Mesothelial cell of epicardium (in vitro differentiated cells): ENCODE measurements at regions not wholly inside any gene's neighbourhood (a gene's known extent, or its start where the extent isn't known, plus 50 kb on each side); places are given as distances from the start of the nearest gene placed in this dataset.
"Not testable (repeated sequence)": the region's sequence is repeated elsewhere in the genome, so short reads cannot be mapped to it uniquely, and the experiment has no call there.

Experiments
- DNase-seq, 2 experiments: peaks; one replicate each; pipeline ENCODE4 v3.0.0; 2021; ENCODE audit warnings: low spot score in 2 of 2; ENCODE audit not compliant: unreplicated experiment in 2 of 2
- H3K27ac Mint-ChIP-seq: 2 replicates; pipeline ENCODE4 v1.8.0; 2021; ENCODE audit warnings: mixed read lengths
- H3K27me3 Mint-ChIP-seq: 2 replicates; pipeline ENCODE4 v1.8.0; 2021; ENCODE audit warnings: low read depth, mixed read lengths
- H3K36me3 Mint-ChIP-seq: 2 replicates; pipeline ENCODE4 v1.8.0; 2021; ENCODE audit warnings: mixed read lengths
- H3K4me1 Mint-ChIP-seq: 2 replicates; pipeline ENCODE4 v1.8.0; 2021; ENCODE audit warnings: mixed read lengths
- H3K4me3 Mint-ChIP-seq: 2 replicates; pipeline ENCODE4 v1.8.0; 2021; ENCODE audit warnings: mild to moderate bottlenecking, moderate library complexity, mixed read lengths
- H3K9me3 Mint-ChIP-seq: 2 replicates; pipeline ENCODE4 v1.8.0; 2021; ENCODE audit warnings: mixed read lengths
- TF ChIP-seq, protein P1 (sequence below): fragments of 200-600 bp; sonication (generic); IDR thresholded peaks from one replicate; pipeline ENCODE4 v1.5.0; 2021; ENCODE audit warnings: antibody characterized with exemption; ENCODE audit not compliant: unreplicated experiment

GRCh38 chrX:120727911-120728310 is 98.1 kb upstream of the C1GALT1C1 start:
- TF ChIP-seq, protein P1, sequence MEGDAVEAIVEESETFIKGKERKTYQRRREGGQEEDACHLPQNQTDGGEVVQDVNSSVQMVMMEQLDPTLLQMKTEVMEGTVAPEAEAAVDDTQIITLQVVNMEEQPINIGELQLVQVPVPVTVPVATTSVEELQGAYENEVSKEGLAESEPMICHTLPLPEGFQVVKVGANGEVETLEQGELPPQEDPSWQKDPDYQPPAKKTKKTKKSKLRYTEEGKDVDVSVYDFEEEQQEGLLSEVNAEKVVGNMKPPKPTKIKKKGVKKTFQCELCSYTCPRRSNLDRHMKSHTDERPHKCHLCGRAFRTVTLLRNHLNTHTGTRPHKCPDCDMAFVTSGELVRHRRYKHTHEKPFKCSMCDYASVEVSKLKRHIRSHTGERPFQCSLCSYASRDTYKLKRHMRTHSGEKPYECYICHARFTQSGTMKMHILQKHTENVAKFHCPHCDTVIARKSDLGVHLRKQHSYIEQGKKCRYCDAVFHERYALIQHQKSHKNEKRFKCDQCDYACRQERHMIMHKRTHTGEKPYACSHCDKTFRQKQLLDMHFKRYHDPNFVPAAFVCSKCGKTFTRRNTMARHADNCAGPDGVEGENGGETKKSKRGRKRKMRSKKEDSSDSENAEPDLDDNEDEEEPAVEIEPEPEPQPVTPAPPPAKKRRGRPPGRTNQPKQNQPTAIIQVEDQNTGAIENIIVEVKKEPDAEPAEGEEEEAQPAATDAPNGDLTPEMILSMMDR, result no peak
- Mint-ChIP-seq H3K36me3 (no peaks in the 10 kb centered on the region), H3K9me3 (peaks cover 37% of the 10 kb centered on the region)

DNA sequence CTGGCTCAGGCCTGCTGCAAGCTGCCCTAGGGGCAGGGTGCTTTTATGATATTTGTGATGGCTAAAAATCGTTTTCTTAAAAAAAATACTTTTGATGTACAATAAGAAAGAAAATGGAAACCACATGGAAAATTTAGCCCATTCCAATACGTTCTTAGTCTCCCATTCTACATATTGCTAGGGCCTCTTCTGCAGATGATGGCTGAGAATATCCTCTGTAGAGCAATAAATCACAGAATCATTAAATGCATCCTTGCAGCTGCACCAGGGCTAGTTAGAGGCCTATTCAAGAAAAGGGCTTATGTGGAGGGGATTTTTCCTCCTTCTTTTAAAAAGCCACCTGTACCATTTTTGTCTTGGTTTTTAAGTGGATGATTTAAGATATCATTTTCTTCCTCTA is 97.6 kb upstream of the C1GALT1C1 start:
- no peak overlapping the region for H3K27ac Mint-ChIP-seq
- H3K36me3 Mint-ChIP-seq, result no peaks in the 10 kb centered on the region
- no peak for DNase-seq
- H3K9me3 Mint-ChIP-seq, result peaks cover 36% of the 10 kb centered on the region
- H3K4me3 Mint-ChIP-seq, result no peak overlapping the region
- TF ChIP-seq, protein P1, result no peak
- H3K4me1 Mint-ChIP-seq, result no peaks in the 10 kb centered on the region
- H3K27me3 Mint-ChIP-seq, result no peaks in the 10 kb centered on the region

More at GRCh38 chrX:120727911-120728310, 98.1 kb upstream of the C1GALT1C1 start:
- no peaks in the 10 kb centered on the region for H3K27me3 Mint-ChIP-seq
- DNase-seq, result no peak
- H3K27ac Mint-ChIP-seq, result no peak overlapping the region
- H3K4me1 Mint-ChIP-seq, result no peaks in the 10 kb centered on the region
- H3K4me3 Mint-ChIP-seq, result no peak overlapping the region

DNA sequence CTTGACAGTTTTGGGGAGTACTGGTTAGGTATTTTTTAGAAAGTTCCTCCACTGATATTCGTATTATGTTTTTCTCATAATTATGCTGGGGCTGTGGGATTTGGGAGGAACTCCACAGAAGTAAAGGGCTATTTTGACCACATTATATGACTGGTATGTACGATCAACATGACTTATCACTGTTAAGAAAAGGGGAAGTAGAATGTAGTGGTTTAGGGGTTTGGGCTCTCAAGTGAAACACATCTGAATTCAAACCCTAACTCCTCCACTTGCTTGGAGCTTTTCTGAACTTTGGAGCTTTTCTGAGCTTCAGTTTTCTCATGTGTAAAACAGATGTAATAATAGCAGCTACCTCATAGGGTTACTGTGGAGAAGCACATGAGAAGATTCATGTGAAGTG is 96.4 kb upstream of the C1GALT1C1 start:
- Mint-ChIP-seq H3K27me3 (no peaks in the 10 kb centered on the region), H3K36me3 (no peaks in the 10 kb centered on the region), H3K4me3 (no peak overlapping the region), H3K27ac (no peak overlapping the region), H3K9me3 (peaks cover 37% of the 10 kb centered on the region), H3K4me1 (no peaks in the 10 kb centered on the region)
- no peak for DNase-seq
- TF ChIP-seq, protein P1, result no peak

- Mint-ChIP-seq H3K9me3 (peaks cover 38% of the 10 kb centered on the region), H3K27ac (no peak overlapping the region), H3K4me1 (no peaks in the 10 kb centered on the region), H3K4me3 (no peak overlapping the region), H3K27me3 (no peaks in the 10 kb centered on the region), H3K36me3 (no peaks in the 10 kb centered on the region)
- TF ChIP-seq, protein P1, result no peak
- DNase-seq, result no peak
Observed at GRCh38 chrX:120725874-120726273, 96.0 kb upstream of the C1GALT1C1 start.

DNA sequence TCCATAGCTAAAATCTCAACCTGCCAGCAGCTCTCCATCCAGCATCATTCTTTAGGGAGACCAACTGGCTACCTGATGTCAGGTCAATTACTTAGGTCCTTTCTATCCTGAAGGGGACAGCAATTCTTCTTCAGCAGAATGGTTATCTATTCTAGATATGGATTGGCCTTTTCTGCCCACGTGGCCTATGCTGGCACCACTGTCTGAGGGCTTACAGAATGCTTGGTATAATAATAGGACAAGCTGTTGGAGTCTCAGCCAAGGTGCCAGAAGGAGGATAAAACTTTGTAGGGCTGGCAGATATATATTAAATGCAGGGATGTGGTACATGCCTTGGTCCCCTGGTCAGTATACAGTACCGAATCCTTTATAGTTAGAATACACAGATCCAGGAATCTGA is 89.8 kb upstream of the C1GALT1C1 start:
- Mint-ChIP-seq H3K4me1 (no peaks in the 10 kb centered on the region), H3K27me3 (no peaks in the 10 kb centered on the region), H3K36me3 (no peaks in the 10 kb centered on the region), H3K9me3 (peaks cover 39% of the 10 kb centered on the region), H3K27ac (no peak overlapping the region), H3K4me3 (no peak overlapping the region)
- TF ChIP-seq, protein P1, result no peak
- no peak for DNase-seq

DNA sequence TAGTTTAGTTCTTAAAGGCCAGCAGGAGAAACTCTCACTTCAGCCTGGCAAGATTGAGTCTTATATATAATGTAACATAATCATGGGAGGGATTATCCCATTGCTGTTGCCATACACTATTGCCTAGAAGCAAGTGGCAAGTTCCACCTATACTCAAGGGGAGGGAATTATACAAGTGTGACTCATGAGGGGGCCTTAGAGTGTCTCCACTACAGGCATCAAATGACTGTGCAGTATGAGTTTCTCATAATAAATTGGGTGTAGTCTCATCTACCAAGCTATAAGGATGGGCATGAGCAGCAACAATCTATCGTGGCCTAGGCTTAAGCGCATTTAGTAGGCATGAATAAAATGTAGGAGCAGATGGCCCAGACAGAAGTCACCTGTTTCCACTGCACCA is 89.1 kb upstream of the C1GALT1C1 start:
- H3K9me3 Mint-ChIP-seq, result peaks cover 39% of the 10 kb centered on the region
- H3K27me3 Mint-ChIP-seq, result no peaks in the 10 kb centered on the region
- no peaks in the 10 kb centered on the region for H3K36me3 Mint-ChIP-seq
- no peak overlapping the region for H3K27ac Mint-ChIP-seq
- H3K4me1 Mint-ChIP-seq, result no peaks in the 10 kb centered on the region
- H3K4me3 Mint-ChIP-seq, result no peak overlapping the region
- TF ChIP-seq, protein P1, result no peak
- DNase-seq, result no peak

- not testable (repeated sequence) for H3K4me1 Mint-ChIP-seq, H3K4me3 Mint-ChIP-seq, DNase-seq, H3K27me3 Mint-ChIP-seq, H3K36me3 Mint-ChIP-seq, H3K27ac Mint-ChIP-seq
- peaks cover 65% of the 10 kb centered on the region for H3K9me3 Mint-ChIP-seq
Observed at GRCh38 chrX:120702337-120702736, 72.5 kb upstream of the C1GALT1C1 start.
